ENCODE measurements at regions not wholly inside any gene's neighbourhood (a gene's known extent, or its start where the extent isn't known, plus 50 kb on each side); places are given as distances from the start of the nearest gene placed in this dataset.
"Not testable (repeated sequence)": the region's sequence is repeated elsewhere in the genome, so short reads cannot be mapped to it uniquely, and the experiment has no call there.

- not testable (repeated sequence) for H3K36me3 ChIP-seq (ENCODE audit: control insufficient read depth in 2 of 2, insufficient read depth in 2 of 2, low read length in 1 of 2); H3K4me3 ChIP-seq (ENCODE audit: low read length in 2 of 2); H3K27ac ChIP-seq (ENCODE audit: low read depth in 1 of 2, low read length in 1 of 2); DNase-seq (ENCODE audit: low read depth in 6 of 9, low spot score in 9 of 9); H3K27me3 ChIP-seq (ENCODE audit: control insufficient read depth in 2 of 2, insufficient read depth in 1 of 2, low read length in 1 of 2); H3K4me1 ChIP-seq (ENCODE audit: control insufficient read depth in 2 of 2, insufficient read depth in 2 of 2, low read length in 2 of 2)
- peaks cover 13 to 50% of the 10 kb centered on the region in 2 donors for H3K9me3 ChIP-seq (ENCODE audit: control insufficient read depth in 2 of 2, insufficient read depth in 1 of 2, low read length in 1 of 2)
- 92% methylated on average over 27 of the region's 27 CpGs for WGBS
Observed at GRCh38 chr22:11613081-11613897, 3914.7 kb upstream of the OR11H1 start.

GRCh38 chr22:11613898-11614755 lies 3913.9 kb upstream of the OR11H1 start:
- Histone ChIP-seq H3K4me1 (ENCODE audit: control insufficient read depth in 2 of 2, insufficient read depth in 2 of 2, low read length in 2 of 2) (no peaks in the 10 kb centered on the region), H3K27me3 (ENCODE audit: control insufficient read depth in 2 of 2, insufficient read depth in 1 of 2, low read length in 1 of 2) (no peaks in the 10 kb centered on the region), H3K4me3 (ENCODE audit: low read length in 2 of 2) (no peak overlapping the region), H3K9me3 (ENCODE audit: control insufficient read depth in 2 of 2, insufficient read depth in 1 of 2, low read length in 1 of 2) (peaks cover 13 to 50% of the 10 kb centered on the region in 2 donors), H3K36me3 (ENCODE audit: control insufficient read depth in 2 of 2, insufficient read depth in 2 of 2, low read length in 1 of 2) (no peaks in the 10 kb centered on the region), H3K27ac (ENCODE audit: low read depth in 1 of 2, low read length in 1 of 2) (no peak overlapping the region)
- no peak for DNase-seq (ENCODE audit: low read depth in 6 of 9, low spot score in 9 of 9)
- WGBS: 88% methylated on average over 26 of the region's 26 CpGs

- not testable (repeated sequence) for H3K27me3 ChIP-seq (ENCODE audit: control insufficient read depth in 2 of 2, insufficient read depth in 1 of 2, low read length in 1 of 2); H3K4me3 ChIP-seq (ENCODE audit: low read length in 2 of 2); H3K4me1 ChIP-seq (ENCODE audit: control insufficient read depth in 2 of 2, insufficient read depth in 2 of 2, low read length in 2 of 2); H3K36me3 ChIP-seq (ENCODE audit: control insufficient read depth in 2 of 2, insufficient read depth in 2 of 2, low read length in 1 of 2); H3K27ac ChIP-seq (ENCODE audit: low read depth in 1 of 2, low read length in 1 of 2); DNase-seq (ENCODE audit: low read depth in 6 of 9, low spot score in 9 of 9)
- 84% methylated on average over 20 of the region's 20 CpGs for WGBS
- peaks cover 13 to 50% of the 10 kb centered on the region in 2 donors for H3K9me3 ChIP-seq (ENCODE audit: control insufficient read depth in 2 of 2, insufficient read depth in 1 of 2, low read length in 1 of 2)
Observed at GRCh38 chr22:11614798-11615433, 3913.1 kb upstream of the OR11H1 start.

GRCh38 chr22:11616811-11617210 lies 3911.2 kb upstream of the OR11H1 start:
- Histone ChIP-seq H3K27me3 (ENCODE audit: control insufficient read depth in 2 of 2, insufficient read depth in 1 of 2, low read length in 1 of 2) (no peaks in the 10 kb centered on the region), H3K4me3 (ENCODE audit: low read length in 2 of 2) (no peak overlapping the region), H3K36me3 (ENCODE audit: control insufficient read depth in 2 of 2, insufficient read depth in 2 of 2, low read length in 1 of 2) (no peaks in the 10 kb centered on the region), H3K27ac (ENCODE audit: low read depth in 1 of 2, low read length in 1 of 2) (no peak overlapping the region), H3K4me1 (ENCODE audit: control insufficient read depth in 2 of 2, insufficient read depth in 2 of 2, low read length in 2 of 2) (no peaks in the 10 kb centered on the region), H3K9me3 (ENCODE audit: control insufficient read depth in 2 of 2, insufficient read depth in 1 of 2, low read length in 1 of 2) (peaks cover 13 to 51% of the 10 kb centered on the region in 2 donors)
- no peak for DNase-seq (ENCODE audit: low read depth in 6 of 9, low spot score in 9 of 9)
- WGBS: 94% methylated on average over 9 of the region's 9 CpGs

- H3K9me3 ChIP-seq (ENCODE audit: control insufficient read depth in 2 of 2, insufficient read depth in 1 of 2, low read length in 1 of 2): peaks cover 11 to 42% of the 10 kb centered on the region in 2 donors
- WGBS: 67% methylated on average over 10 of the region's 11 CpGs
Observed at GRCh38 chr22:11618322-11618662, 3909.7 kb upstream of the OR11H1 start.

GRCh38 chr22:11618688-11619087 lies 3909.3 kb upstream of the OR11H1 start:
- H3K4me1 ChIP-seq (ENCODE audit: control insufficient read depth in 2 of 2, insufficient read depth in 2 of 2, low read length in 2 of 2); H3K36me3 ChIP-seq (ENCODE audit: control insufficient read depth in 2 of 2, insufficient read depth in 2 of 2, low read length in 1 of 2); H3K27me3 ChIP-seq (ENCODE audit: control insufficient read depth in 2 of 2, insufficient read depth in 1 of 2, low read length in 1 of 2); DNase-seq (ENCODE audit: low read depth in 6 of 9, low spot score in 9 of 9); H3K4me3 ChIP-seq (ENCODE audit: low read length in 2 of 2); H3K27ac ChIP-seq (ENCODE audit: low read depth in 1 of 2, low read length in 1 of 2): not testable (repeated sequence)
- 74% methylated on average over 14 of the region's 14 CpGs for WGBS
- H3K9me3 ChIP-seq (ENCODE audit: control insufficient read depth in 2 of 2, insufficient read depth in 1 of 2, low read length in 1 of 2): peaks cover 10 to 40% of the 10 kb centered on the region in 2 donors

More at GRCh38 chr22:11618322-11618662, 3909.7 kb upstream of the OR11H1 start:
- H3K4me3 ChIP-seq (ENCODE audit: low read length in 2 of 2); H3K27ac ChIP-seq (ENCODE audit: low read depth in 1 of 2, low read length in 1 of 2); DNase-seq (ENCODE audit: low read depth in 6 of 9, low spot score in 9 of 9); H3K36me3 ChIP-seq (ENCODE audit: control insufficient read depth in 2 of 2, insufficient read depth in 2 of 2, low read length in 1 of 2); H3K27me3 ChIP-seq (ENCODE audit: control insufficient read depth in 2 of 2, insufficient read depth in 1 of 2, low read length in 1 of 2); H3K4me1 ChIP-seq (ENCODE audit: control insufficient read depth in 2 of 2, insufficient read depth in 2 of 2, low read length in 2 of 2): not testable (repeated sequence)

- peaks cover 5 to 27% of the 10 kb centered on the region in 2 donors for H3K9me3 ChIP-seq (ENCODE audit: control insufficient read depth in 2 of 2, insufficient read depth in 1 of 2, low read length in 1 of 2)
- H3K27me3 ChIP-seq (ENCODE audit: control insufficient read depth in 2 of 2, insufficient read depth in 1 of 2, low read length in 1 of 2); H3K36me3 ChIP-seq (ENCODE audit: control insufficient read depth in 2 of 2, insufficient read depth in 2 of 2, low read length in 1 of 2); H3K27ac ChIP-seq (ENCODE audit: low read depth in 1 of 2, low read length in 1 of 2); H3K4me1 ChIP-seq (ENCODE audit: control insufficient read depth in 2 of 2, insufficient read depth in 2 of 2, low read length in 2 of 2); H3K4me3 ChIP-seq (ENCODE audit: low read length in 2 of 2); DNase-seq (ENCODE audit: low read depth in 6 of 9, low spot score in 9 of 9): not testable (repeated sequence)
- 87% methylated on average over 32 of the region's 32 CpGs for WGBS
Observed at GRCh38 chr22:11620921-11621762, 3906.8 kb upstream of the OR11H1 start.

GRCh38 chr22:11622774-11623173 lies 3905.2 kb upstream of the OR11H1 start:
- not testable (repeated sequence) for DNase-seq (ENCODE audit: low read depth in 6 of 9, low spot score in 9 of 9); H3K27ac ChIP-seq (ENCODE audit: low read depth in 1 of 2, low read length in 1 of 2); H3K27me3 ChIP-seq (ENCODE audit: control insufficient read depth in 2 of 2, insufficient read depth in 1 of 2, low read length in 1 of 2); H3K4me3 ChIP-seq (ENCODE audit: low read length in 2 of 2); H3K36me3 ChIP-seq (ENCODE audit: control insufficient read depth in 2 of 2, insufficient read depth in 2 of 2, low read length in 1 of 2); H3K4me1 ChIP-seq (ENCODE audit: control insufficient read depth in 2 of 2, insufficient read depth in 2 of 2, low read length in 2 of 2)
- WGBS: 85% methylated on average over 9 of the region's 9 CpGs
- peaks cover 10 to 38% of the 10 kb centered on the region in 2 donors for H3K9me3 ChIP-seq (ENCODE audit: control insufficient read depth in 2 of 2, insufficient read depth in 1 of 2, low read length in 1 of 2)
